ENCODE measurements at regions not wholly inside any gene's neighbourhood (a gene's known extent, or its start where the extent isn't known, plus 50 kb on each side); places are given as distances from the start of the nearest gene placed in this dataset.

DNA sequence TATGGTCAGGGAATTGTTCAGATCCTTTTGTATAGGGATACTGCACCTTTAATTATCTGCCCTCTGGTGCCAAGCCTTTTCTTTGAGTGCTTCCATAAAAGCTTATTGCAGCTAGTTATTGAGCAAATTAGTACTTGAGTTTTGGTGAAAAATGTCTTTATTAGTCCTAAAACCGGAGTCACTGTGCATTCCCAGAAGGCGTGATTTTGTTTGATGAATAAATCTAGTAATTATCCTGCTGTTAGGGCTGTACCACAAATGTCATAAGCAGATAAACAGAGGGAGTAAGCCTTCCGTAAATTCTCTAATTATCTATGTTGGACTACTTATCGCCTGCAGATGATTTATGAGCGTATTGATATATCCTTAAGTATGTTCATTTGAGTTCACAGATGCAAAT is 620.7 kb upstream of the ARRDC3 start:
- TF ChIP-seq CTCF (IDR thresholded peaks at IDR 0.05) (no peak), EZH2 (IDR thresholded peaks at IDR 0.05; ENCODE audit: borderline replicate concordance, insufficient read depth, low read depth, low read length, poor library complexity, severe bottlenecking) (no peak)
- H3K4me2 ChIP-seq (replicated peaks; ENCODE audit: low read depth, low read length, poor library complexity, severe bottlenecking) = no peak overlapping the region
- no peaks in the 10 kb centered on the region for H4K20me1 ChIP-seq (ENCODE audit: control insufficient read depth, insufficient read depth, low read length, poor library complexity, severe bottlenecking)
- H2AFZ ChIP-seq (ENCODE audit: insufficient read depth, low read depth, low read length, poor library complexity, severe bottlenecking) = no peak overlapping the region
- intact Hi-C loops (cut with micrococcal nuclease) = no loop called here
- CTCF ChIA-PET = no interaction called here
- no peak for ATAC-seq (ENCODE audit: low read depth)
- no peaks in the 10 kb centered on the region for H3K27me3 ChIP-seq (replicated peaks in 1 of 4; ENCODE audit: control extremely low read depth in 1 of 4, control insufficient read depth in 3 of 4, insufficient read depth in 4 of 4, low read length in 3 of 4)
- no peaks in the 10 kb centered on the region for H3K27me3 Mint-ChIP-seq
- no peak overlapping the region for H3K9ac ChIP-seq (ENCODE audit: low read length)
- no peaks in the 10 kb centered on the region for H3K4me1 ChIP-seq (ENCODE audit: control insufficient read depth in 2 of 2, insufficient read depth in 2 of 2, low read length in 2 of 2)
- no peaks in the 10 kb centered on the region for H3K9me3 ChIP-seq (ENCODE audit: control extremely low read depth in 1 of 3, control insufficient read depth in 2 of 3, insufficient read depth in 1 of 3, low read length in 2 of 3)
- no peak overlapping the region for H3K4me3 Mint-ChIP-seq
- POLR2A ChIA-PET = no interaction called here
- no peak for DNase-seq
- no peaks in the 10 kb centered on the region for H3K9me3 Mint-ChIP-seq (ENCODE audit: insufficient read depth)
- no peak overlapping the region for H3K27ac ChIP-seq (ENCODE audit: low read length in 2 of 2)
- WGBS (ENCODE audit: insufficient coverage) = no CpG with 5 or more reads among the region's 5 CpGs
- H3K36me3 ChIP-seq (replicated peaks in 1 of 2; ENCODE audit: control extremely low read depth in 1 of 2, control insufficient read depth in 1 of 2, extremely low read depth in 1 of 2, insufficient read depth in 2 of 2, low read length in 1 of 2) = no peaks in the 10 kb centered on the region
- no peak overlapping the region for H3K27ac Mint-ChIP-seq
- H3K79me2 ChIP-seq (ENCODE audit: control insufficient read depth, insufficient read depth, low read length) = no peaks in the 10 kb centered on the region
- H3K4me3 ChIP-seq (ENCODE audit: control extremely low read depth in 1 of 5, extremely low read depth in 1 of 5, insufficient read depth in 1 of 5, low read depth in 2 of 5, low read length in 4 of 5) = no peak overlapping the region
- H3K4me1 Mint-ChIP-seq = no peaks in the 10 kb centered on the region

DNA sequence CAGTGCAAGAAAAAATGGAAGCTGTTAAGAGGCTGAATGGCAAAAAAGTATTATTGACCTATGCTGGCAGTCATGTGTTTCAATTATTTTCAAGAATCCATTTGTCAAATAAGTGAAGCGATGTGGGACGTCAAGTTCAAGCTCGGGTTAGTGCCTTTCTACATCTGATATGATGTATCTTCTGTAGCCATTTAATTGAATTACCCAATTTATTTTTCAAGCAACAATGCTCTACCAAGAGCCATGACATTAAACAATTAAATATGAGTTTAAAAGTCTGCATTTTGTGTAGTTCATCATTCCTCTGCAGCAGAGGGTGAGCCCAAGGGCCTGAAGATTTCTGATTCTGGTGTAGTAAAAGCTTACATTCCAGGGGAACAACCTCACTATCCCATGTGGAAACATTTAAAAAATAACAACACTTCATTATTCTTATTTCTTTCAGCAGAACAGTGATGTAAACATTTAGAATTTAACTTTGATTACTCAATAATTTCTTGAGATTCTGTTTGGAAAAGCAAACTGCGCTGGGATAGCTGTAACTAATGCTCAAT is 619.7 kb upstream of the ARRDC3 start:
- ATAC-seq (ENCODE audit: low read depth) = no peak
- no peak overlapping the region for H3K27ac Mint-ChIP-seq
- H3K9ac ChIP-seq (ENCODE audit: low read length) = no peak overlapping the region

More for the DNA sequence above, 619.7 kb upstream of the ARRDC3 start:
- no peaks in the 10 kb centered on the region for H4K20me1 ChIP-seq (ENCODE audit: control insufficient read depth, insufficient read depth, low read length, poor library complexity, severe bottlenecking)
- H3K36me3 ChIP-seq (replicated peaks in 1 of 2; ENCODE audit: control extremely low read depth in 1 of 2, control insufficient read depth in 1 of 2, extremely low read depth in 1 of 2, insufficient read depth in 2 of 2, low read length in 1 of 2) = no peaks in the 10 kb centered on the region
- ChIA-PET CTCF (no interaction called here), POLR2A (no interaction called here)
- H2AFZ ChIP-seq (ENCODE audit: insufficient read depth, low read depth, low read length, poor library complexity, severe bottlenecking) = no peak overlapping the region
- H3K27me3 ChIP-seq (replicated peaks in 1 of 4; ENCODE audit: control extremely low read depth in 1 of 4, control insufficient read depth in 3 of 4, insufficient read depth in 4 of 4, low read length in 3 of 4) = no peaks in the 10 kb centered on the region
- no CpG with 5 or more reads among the region's 4 CpGs for WGBS (ENCODE audit: insufficient coverage)
- intact Hi-C loops (cut with micrococcal nuclease) = no loop called here
- Mint-ChIP-seq H3K4me3 (no peak overlapping the region), H3K4me1 (no peaks in the 10 kb centered on the region), H3K9me3 (ENCODE audit: insufficient read depth) (peaks cover 3% of the 10 kb centered on the region), H3K27me3 (no peaks in the 10 kb centered on the region)
- no peak for DNase-seq
- H3K79me2 ChIP-seq (ENCODE audit: control insufficient read depth, insufficient read depth, low read length) = no peaks in the 10 kb centered on the region
- no peaks in the 10 kb centered on the region for H3K9me3 ChIP-seq (ENCODE audit: control extremely low read depth in 1 of 3, control insufficient read depth in 2 of 3, insufficient read depth in 1 of 3, low read length in 2 of 3)
- no peak overlapping the region for H3K4me2 ChIP-seq (replicated peaks; ENCODE audit: low read depth, low read length, poor library complexity, severe bottlenecking)
- no peaks in the 10 kb centered on the region for H3K4me1 ChIP-seq (ENCODE audit: control insufficient read depth in 2 of 2, insufficient read depth in 2 of 2, low read length in 2 of 2)
- H3K27ac ChIP-seq (ENCODE audit: low read length in 2 of 2) = no peak overlapping the region
- TF ChIP-seq CTCF (IDR thresholded peaks at IDR 0.05) (no peak), EZH2 (IDR thresholded peaks at IDR 0.05; ENCODE audit: borderline replicate concordance, insufficient read depth, low read depth, low read length, poor library complexity, severe bottlenecking) (no peak)
- H3K4me3 ChIP-seq (ENCODE audit: control extremely low read depth in 1 of 5, extremely low read depth in 1 of 5, insufficient read depth in 1 of 5, low read depth in 2 of 5, low read length in 4 of 5) = no peak overlapping the region

All from B cell (primary cell).